ENCODE measurements at regions not wholly inside any gene's neighbourhood (a gene's known extent, or its start where the extent isn't known, plus 50 kb on each side); places are given as distances from the start of the nearest gene placed in this dataset.

GRCh38 chr11:112481893-112482292, 221.2 kb upstream of the PLET1 start:
- TF ChIP-seq, protein P1, sequence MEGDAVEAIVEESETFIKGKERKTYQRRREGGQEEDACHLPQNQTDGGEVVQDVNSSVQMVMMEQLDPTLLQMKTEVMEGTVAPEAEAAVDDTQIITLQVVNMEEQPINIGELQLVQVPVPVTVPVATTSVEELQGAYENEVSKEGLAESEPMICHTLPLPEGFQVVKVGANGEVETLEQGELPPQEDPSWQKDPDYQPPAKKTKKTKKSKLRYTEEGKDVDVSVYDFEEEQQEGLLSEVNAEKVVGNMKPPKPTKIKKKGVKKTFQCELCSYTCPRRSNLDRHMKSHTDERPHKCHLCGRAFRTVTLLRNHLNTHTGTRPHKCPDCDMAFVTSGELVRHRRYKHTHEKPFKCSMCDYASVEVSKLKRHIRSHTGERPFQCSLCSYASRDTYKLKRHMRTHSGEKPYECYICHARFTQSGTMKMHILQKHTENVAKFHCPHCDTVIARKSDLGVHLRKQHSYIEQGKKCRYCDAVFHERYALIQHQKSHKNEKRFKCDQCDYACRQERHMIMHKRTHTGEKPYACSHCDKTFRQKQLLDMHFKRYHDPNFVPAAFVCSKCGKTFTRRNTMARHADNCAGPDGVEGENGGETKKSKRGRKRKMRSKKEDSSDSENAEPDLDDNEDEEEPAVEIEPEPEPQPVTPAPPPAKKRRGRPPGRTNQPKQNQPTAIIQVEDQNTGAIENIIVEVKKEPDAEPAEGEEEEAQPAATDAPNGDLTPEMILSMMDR (IDR thresholded peaks at IDR 0.05; ENCODE audit: extremely low read depth in 1 of 2, insufficient read depth in 1 of 2, low read depth in 1 of 2, low read length in 2 of 2) = no peak
- TF ChIP-seq EZH2 (IDR thresholded peaks at IDR 0.05; ENCODE audit: borderline replicate concordance, low read depth, low read length, severe bottlenecking) = no peak
- TF ChIP-seq POLR2A (IDR thresholded peaks at IDR 0.05; ENCODE audit: low read depth, low read length) = no peak
- no peak for TF ChIP-seq MYC (IDR thresholded peaks at IDR 0.05; ENCODE audit: low read depth, low read length)
- no peak for TF ChIP-seq GATA2 (IDR thresholded peaks at IDR 0.05; ENCODE audit: insufficient read depth, insufficient read length, low read depth, low read length)
- no peak for TF ChIP-seq POLR2AphosphoS5 (IDR thresholded peaks at IDR 0.05; ENCODE audit: insufficient read depth, low read depth, low read length)
- TF ChIP-seq JUN (IDR thresholded peaks at IDR 0.05; ENCODE audit: borderline replicate concordance, insufficient read depth, insufficient read length, low read depth) = no peak
- TF ChIP-seq, protein P2, sequence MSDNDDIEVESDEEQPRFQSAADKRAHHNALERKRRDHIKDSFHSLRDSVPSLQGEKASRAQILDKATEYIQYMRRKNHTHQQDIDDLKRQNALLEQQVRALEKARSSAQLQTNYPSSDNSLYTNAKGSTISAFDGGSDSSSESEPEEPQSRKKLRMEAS (IDR thresholded peaks at IDR 0.05; ENCODE audit: insufficient read depth, insufficient read length) = no peak
